ENCODE measurements at regions not wholly inside any gene's neighbourhood (a gene's known extent, or its start where the extent isn't known, plus 50 kb on each side); places are given as distances from the start of the nearest gene placed in this dataset.

DNA sequence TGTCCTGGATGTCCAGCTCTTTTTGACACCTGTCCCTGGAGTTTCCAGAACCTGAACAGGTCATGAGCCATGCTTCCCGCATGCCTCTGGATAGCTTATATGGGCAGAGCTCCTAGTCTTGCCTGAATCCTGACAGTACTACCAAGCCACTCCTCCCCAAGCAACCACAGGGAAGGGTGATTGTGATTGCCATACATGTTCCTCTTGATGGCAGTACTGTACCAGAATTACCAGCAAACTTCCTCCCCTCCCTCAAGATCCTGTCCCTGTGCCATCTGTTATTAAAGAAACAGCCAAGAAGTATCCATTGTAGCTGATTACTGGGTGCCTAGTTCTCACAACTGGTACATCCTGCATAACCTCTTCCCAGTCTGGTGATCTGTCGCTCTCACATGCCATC is 264.3 kb upstream of the AGTR2 start:
- TF ChIP-seq, protein P1, sequence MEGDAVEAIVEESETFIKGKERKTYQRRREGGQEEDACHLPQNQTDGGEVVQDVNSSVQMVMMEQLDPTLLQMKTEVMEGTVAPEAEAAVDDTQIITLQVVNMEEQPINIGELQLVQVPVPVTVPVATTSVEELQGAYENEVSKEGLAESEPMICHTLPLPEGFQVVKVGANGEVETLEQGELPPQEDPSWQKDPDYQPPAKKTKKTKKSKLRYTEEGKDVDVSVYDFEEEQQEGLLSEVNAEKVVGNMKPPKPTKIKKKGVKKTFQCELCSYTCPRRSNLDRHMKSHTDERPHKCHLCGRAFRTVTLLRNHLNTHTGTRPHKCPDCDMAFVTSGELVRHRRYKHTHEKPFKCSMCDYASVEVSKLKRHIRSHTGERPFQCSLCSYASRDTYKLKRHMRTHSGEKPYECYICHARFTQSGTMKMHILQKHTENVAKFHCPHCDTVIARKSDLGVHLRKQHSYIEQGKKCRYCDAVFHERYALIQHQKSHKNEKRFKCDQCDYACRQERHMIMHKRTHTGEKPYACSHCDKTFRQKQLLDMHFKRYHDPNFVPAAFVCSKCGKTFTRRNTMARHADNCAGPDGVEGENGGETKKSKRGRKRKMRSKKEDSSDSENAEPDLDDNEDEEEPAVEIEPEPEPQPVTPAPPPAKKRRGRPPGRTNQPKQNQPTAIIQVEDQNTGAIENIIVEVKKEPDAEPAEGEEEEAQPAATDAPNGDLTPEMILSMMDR (conservative IDR thresholded peaks at IDR 0.05 in 1 of 2, IDR thresholded peaks at IDR 0.05 in 1 of 2; ENCODE audit: extremely low read depth in 1 of 2, insufficient read depth in 1 of 2, low read depth in 1 of 2, low read length in 2 of 2), result no peak
- no peak for TF ChIP-seq EZH2 (IDR thresholded peaks at IDR 0.05; ENCODE audit: borderline replicate concordance, low read length)

Data from mammary epithelial cell (primary cell).